ENCODE measurements at regions not wholly inside any gene's neighbourhood (a gene's known extent, or its start where the extent isn't known, plus 50 kb on each side); places are given as distances from the start of the nearest gene placed in this dataset.
A peak's percentile ranks its signal among the peaks of the same experiment; 100 is the strongest.

DNA sequence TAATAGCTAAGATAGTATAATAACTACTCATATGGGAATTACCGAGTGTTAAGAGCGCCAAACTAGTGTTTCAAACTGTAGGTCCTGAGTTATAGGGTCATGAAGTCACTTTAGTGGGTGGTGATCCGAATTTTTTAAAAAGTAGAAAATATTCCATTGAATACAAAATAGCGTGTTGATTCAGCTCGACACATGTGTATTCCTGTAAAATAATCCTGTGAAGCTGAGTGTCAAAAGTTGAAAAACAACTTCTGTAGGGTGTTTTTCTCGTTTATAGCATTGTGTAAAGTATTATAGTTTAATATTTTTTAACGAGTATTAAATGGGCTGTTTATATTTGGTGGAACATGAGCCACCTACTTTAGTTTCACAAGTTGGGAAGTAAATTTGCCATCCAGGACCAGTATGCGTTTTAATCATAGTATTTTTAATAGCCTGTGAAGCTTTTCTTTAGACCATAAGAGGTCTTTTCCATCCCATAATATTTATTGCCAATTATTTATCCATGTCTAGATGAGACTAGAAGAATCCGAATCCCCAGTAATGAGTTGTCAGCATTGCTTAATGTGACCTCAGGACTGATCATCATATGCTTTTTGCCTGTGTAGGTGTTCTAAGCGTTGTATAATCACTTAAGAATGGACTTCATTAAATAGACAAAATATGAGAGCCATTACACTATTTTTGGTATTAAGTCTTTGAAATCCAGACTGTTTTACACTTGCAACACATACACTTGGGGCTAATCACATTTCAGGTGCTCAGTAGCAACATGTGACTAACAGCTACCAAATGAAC is 84.1 kb downstream of the PTPDC1 start:
- peaks cover 0 to under 1% (median 0%) of the 10 kb centered on the region in 5 donors for H3K36me3 ChIP-seq (ENCODE audit: control insufficient read depth in 5 of 5, insufficient read depth in 5 of 5, low read length in 5 of 5)
- H3K4me3 ChIP-seq (ENCODE audit: low read depth in 1 of 5, low read length in 5 of 5), result peak overlapping the region; percentile 77 to 84 (median 82)
- H3K27ac ChIP-seq (ENCODE audit: low read depth, low read length), result peak overlapping the region; percentile 95
- H3K9me3 ChIP-seq (ENCODE audit: control insufficient read depth in 5 of 5, low read length in 5 of 5), result no peaks in the 10 kb centered on the region
- peaks cover 0 to 68% (median 66%) of the 10 kb centered on the region in 5 donors for H3K4me1 ChIP-seq (ENCODE audit: control insufficient read depth in 5 of 5, insufficient read depth in 5 of 5, low read length in 5 of 5)
- H3K27me3 ChIP-seq (ENCODE audit: control insufficient read depth in 5 of 5, insufficient read depth in 4 of 5, low read length in 5 of 5), result no peaks in the 10 kb centered on the region
- peak overlapping the region in 4 of 5 donors; percentile 3 to 92 (median 77) for H3K9ac ChIP-seq (ENCODE audit: low read length in 5 of 5)

DNA sequence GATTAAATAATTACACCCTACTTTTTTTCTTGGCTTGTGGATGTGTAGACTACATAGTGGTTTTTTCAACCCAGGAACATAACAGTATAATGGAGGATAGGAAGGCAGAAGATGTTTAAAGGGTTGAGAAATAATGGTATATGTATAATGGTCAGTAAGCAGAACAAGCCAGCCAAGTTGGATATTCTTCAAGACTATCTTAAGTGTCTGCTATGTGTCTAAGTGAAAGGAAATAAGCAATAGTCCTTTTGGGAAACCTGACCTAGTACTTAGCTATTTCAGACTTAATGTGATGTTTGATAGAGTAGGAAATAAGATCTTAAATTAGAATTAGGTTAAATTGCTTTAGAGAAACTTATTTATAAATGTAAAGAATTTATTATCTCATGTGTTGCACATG is 85.7 kb downstream of the PTPDC1 start:
- H3K27ac ChIP-seq (ENCODE audit: low read depth, low read length), result peak overlapping the region; percentile 95
- H3K4me3 ChIP-seq (ENCODE audit: low read depth in 1 of 5, low read length in 5 of 5), result no peak overlapping the region
- peaks cover 3 to 11% (median 9%) of the 10 kb centered on the region in 5 donors for H3K36me3 ChIP-seq (ENCODE audit: control insufficient read depth in 5 of 5, insufficient read depth in 5 of 5, low read length in 5 of 5)
- H3K27me3 ChIP-seq (ENCODE audit: control insufficient read depth in 5 of 5, insufficient read depth in 4 of 5, low read length in 5 of 5), result no peaks in the 10 kb centered on the region
- H3K4me1 ChIP-seq (ENCODE audit: control insufficient read depth in 5 of 5, insufficient read depth in 5 of 5, low read length in 5 of 5), result peaks cover 0 to 82% (median 80%) of the 10 kb centered on the region in 5 donors
- no peaks in the 10 kb centered on the region for H3K9me3 ChIP-seq (ENCODE audit: control insufficient read depth in 5 of 5, low read length in 5 of 5)
- H3K9ac ChIP-seq (ENCODE audit: low read length in 5 of 5), result peak overlapping the region in 1 of 5 donors; percentile 59

DNA sequence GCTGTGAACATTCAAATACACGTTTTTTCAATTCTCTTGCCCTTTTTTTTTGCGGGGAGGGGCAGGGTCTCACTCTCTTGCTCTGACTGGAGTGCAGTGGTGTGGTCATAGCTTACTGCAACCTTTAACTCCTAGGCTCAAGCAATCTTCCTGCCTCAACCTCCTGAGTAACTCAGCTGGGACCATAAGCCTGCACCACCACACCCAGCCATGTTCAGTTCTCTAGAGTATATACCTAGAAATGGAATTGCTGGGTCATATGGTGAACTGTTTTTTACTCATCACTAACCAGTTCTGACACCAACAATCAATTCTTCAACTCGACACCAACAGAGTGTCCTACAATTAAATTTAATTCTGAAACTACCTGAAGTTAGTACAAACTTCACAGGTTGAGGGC is 85.5 kb upstream of the ZNF169 start:
- H3K27ac ChIP-seq (ENCODE audit: low read depth, low read length), result peak overlapping the region; percentile 19
- H3K4me3 ChIP-seq (ENCODE audit: low read depth in 1 of 5, low read length in 5 of 5), result no peak overlapping the region
- no peak overlapping the region for H3K9ac ChIP-seq (ENCODE audit: low read length in 5 of 5)
- no peaks in the 10 kb centered on the region for H3K27me3 ChIP-seq (ENCODE audit: control insufficient read depth in 5 of 5, insufficient read depth in 4 of 5, low read length in 5 of 5)
- H3K4me1 ChIP-seq (ENCODE audit: control insufficient read depth in 5 of 5, insufficient read depth in 5 of 5, low read length in 5 of 5), result peaks cover 2 to 77% (median 74%) of the 10 kb centered on the region in 5 donors
- H3K36me3 ChIP-seq (ENCODE audit: control insufficient read depth in 5 of 5, insufficient read depth in 5 of 5, low read length in 5 of 5), result peaks cover 19 to 24% (median 22%) of the 10 kb centered on the region in 5 donors
- no peaks in the 10 kb centered on the region for H3K9me3 ChIP-seq (ENCODE audit: control insufficient read depth in 5 of 5, low read length in 5 of 5)

DNA sequence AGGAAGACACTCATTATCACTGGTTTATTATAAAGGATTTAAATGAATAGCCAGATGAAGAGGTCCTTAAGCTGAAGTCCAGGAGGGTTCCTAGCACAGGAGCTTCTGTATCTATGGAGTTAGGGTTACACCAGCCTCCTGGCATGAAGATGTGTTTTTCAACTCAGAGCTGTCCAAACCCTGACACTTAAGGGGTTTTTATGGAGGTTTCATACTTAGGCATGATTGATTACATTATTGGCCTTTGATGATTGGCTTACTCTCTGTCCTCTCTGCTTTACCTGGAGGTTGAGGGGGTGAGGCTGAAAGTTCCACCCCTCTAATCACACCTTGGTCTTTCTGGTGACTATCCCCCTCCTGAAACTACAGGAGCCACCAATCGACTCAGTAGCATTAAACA is 84.9 kb upstream of the ZNF169 start:
- Histone ChIP-seq H3K9ac (ENCODE audit: low read length in 5 of 5) (no peak overlapping the region), H3K9me3 (ENCODE audit: control insufficient read depth in 5 of 5, low read length in 5 of 5) (no peaks in the 10 kb centered on the region), H3K4me3 (ENCODE audit: low read depth in 1 of 5, low read length in 5 of 5) (no peak overlapping the region), H3K4me1 (ENCODE audit: control insufficient read depth in 5 of 5, insufficient read depth in 5 of 5, low read length in 5 of 5) (peaks cover 2 to 72% (median 69%) of the 10 kb centered on the region in 5 donors), H3K27ac (ENCODE audit: low read depth, low read length) (peak overlapping the region; percentile 19), H3K27me3 (ENCODE audit: control insufficient read depth in 5 of 5, insufficient read depth in 4 of 5, low read length in 5 of 5) (no peaks in the 10 kb centered on the region), H3K36me3 (ENCODE audit: control insufficient read depth in 5 of 5, insufficient read depth in 5 of 5, low read length in 5 of 5) (peaks cover 19 to 24% (median 22%) of the 10 kb centered on the region in 5 donors)

DNA sequence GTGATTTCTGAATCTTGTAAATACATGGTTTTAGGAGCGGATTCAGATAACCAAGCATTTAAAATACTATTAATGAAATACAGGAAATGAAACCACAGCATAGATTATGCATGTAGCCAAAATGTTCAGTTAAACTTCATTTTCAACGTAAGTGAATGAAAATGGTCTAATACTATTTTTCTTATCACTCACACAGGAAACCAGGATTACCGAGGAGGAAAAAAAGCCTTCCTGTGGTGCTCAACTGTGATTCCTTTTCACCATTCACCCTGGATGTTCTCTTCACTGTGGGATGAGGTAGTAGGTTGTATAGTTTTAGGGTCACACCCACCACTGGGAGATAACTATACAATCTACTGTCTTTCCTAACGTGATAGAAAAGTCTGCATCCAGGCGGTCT is 83.4 kb upstream of the ZNF169 start:
- H3K36me3 ChIP-seq (ENCODE audit: control insufficient read depth in 5 of 5, insufficient read depth in 5 of 5, low read length in 5 of 5), result peaks cover 21 to 29% (median 24%) of the 10 kb centered on the region in 5 donors
- no peak overlapping the region for H3K9ac ChIP-seq (ENCODE audit: low read length in 5 of 5)
- H3K27ac ChIP-seq (ENCODE audit: low read depth, low read length), result peak overlapping the region; percentile 13
- H3K4me3 ChIP-seq (ENCODE audit: low read depth in 1 of 5, low read length in 5 of 5), result no peak overlapping the region
- no peaks in the 10 kb centered on the region for H3K9me3 ChIP-seq (ENCODE audit: control insufficient read depth in 5 of 5, low read length in 5 of 5)
- H3K4me1 ChIP-seq (ENCODE audit: control insufficient read depth in 5 of 5, insufficient read depth in 5 of 5, low read length in 5 of 5), result peaks cover 2 to 57% (median 54%) of the 10 kb centered on the region in 5 donors
- H3K27me3 ChIP-seq (ENCODE audit: control insufficient read depth in 5 of 5, insufficient read depth in 4 of 5, low read length in 5 of 5), result no peaks in the 10 kb centered on the region

DNA sequence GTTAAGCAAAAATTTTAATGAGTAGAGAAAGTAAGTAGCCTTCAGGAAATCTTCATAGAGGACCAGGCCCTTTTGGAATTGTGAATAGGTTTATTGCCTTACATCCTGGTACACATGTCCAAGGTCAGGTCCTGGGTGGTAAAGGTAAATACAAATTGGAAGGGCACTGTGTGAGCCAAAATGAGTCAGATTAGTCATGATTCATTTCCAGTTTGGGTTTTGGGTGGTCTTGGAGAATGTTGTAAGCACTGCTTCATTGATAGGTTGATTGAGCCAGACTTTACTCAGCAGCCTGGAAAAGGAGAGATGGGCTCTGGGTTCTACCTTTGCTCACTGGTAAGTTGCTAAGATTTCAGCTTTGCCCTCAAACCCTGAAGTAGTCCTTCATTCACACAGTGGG is 82.5 kb upstream of the ZNF169 start:
- Histone ChIP-seq H3K4me1 (ENCODE audit: control insufficient read depth in 5 of 5, insufficient read depth in 5 of 5, low read length in 5 of 5) (peaks cover 2 to 56% (median 49%) of the 10 kb centered on the region in 5 donors), H3K4me3 (ENCODE audit: low read depth in 1 of 5, low read length in 5 of 5) (no peak overlapping the region), H3K27me3 (ENCODE audit: control insufficient read depth in 5 of 5, insufficient read depth in 4 of 5, low read length in 5 of 5) (no peaks in the 10 kb centered on the region), H3K9me3 (ENCODE audit: control insufficient read depth in 5 of 5, low read length in 5 of 5) (no peaks in the 10 kb centered on the region), H3K36me3 (ENCODE audit: control insufficient read depth in 5 of 5, insufficient read depth in 5 of 5, low read length in 5 of 5) (peaks cover 21 to 29% (median 24%) of the 10 kb centered on the region in 5 donors), H3K9ac (ENCODE audit: low read length in 5 of 5) (no peak overlapping the region), H3K27ac (ENCODE audit: low read depth, low read length) (no peak overlapping the region)

DNA sequence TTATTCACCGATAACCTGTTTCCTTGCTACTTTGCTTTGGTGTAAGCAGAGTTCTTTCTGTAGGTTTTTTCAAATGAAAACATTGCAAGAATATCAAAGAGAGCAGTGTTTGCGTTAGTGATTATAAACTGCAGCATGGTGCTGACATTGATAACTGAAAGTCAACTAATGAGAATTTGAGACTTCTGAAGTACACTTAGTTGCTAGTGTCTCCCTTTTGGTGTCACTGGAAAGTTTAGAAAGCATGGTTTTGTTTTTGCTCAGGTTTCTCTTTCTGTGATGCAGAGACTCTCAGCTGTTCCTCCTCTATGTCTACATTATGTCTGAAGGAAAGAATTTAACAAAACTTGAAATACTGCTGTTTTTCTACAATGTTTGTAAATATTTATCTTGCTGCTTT is 80.2 kb upstream of the ZNF169 start:
- H3K36me3 ChIP-seq (ENCODE audit: control insufficient read depth in 5 of 5, insufficient read depth in 5 of 5, low read length in 5 of 5), result peaks cover 22 to 35% (median 26%) of the 10 kb centered on the region in 5 donors
- H3K9ac ChIP-seq (ENCODE audit: low read length in 5 of 5), result no peak overlapping the region
- peaks cover 7 to 49% (median 42%) of the 10 kb centered on the region in 5 donors for H3K4me1 ChIP-seq (ENCODE audit: control insufficient read depth in 5 of 5, insufficient read depth in 5 of 5, low read length in 5 of 5)
- no peak overlapping the region for H3K27ac ChIP-seq (ENCODE audit: low read depth, low read length)
- no peaks in the 10 kb centered on the region for H3K9me3 ChIP-seq (ENCODE audit: control insufficient read depth in 5 of 5, low read length in 5 of 5)
- H3K27me3 ChIP-seq (ENCODE audit: control insufficient read depth in 5 of 5, insufficient read depth in 4 of 5, low read length in 5 of 5), result no peaks in the 10 kb centered on the region
- no peak overlapping the region for H3K4me3 ChIP-seq (ENCODE audit: low read depth in 1 of 5, low read length in 5 of 5)

DNA sequence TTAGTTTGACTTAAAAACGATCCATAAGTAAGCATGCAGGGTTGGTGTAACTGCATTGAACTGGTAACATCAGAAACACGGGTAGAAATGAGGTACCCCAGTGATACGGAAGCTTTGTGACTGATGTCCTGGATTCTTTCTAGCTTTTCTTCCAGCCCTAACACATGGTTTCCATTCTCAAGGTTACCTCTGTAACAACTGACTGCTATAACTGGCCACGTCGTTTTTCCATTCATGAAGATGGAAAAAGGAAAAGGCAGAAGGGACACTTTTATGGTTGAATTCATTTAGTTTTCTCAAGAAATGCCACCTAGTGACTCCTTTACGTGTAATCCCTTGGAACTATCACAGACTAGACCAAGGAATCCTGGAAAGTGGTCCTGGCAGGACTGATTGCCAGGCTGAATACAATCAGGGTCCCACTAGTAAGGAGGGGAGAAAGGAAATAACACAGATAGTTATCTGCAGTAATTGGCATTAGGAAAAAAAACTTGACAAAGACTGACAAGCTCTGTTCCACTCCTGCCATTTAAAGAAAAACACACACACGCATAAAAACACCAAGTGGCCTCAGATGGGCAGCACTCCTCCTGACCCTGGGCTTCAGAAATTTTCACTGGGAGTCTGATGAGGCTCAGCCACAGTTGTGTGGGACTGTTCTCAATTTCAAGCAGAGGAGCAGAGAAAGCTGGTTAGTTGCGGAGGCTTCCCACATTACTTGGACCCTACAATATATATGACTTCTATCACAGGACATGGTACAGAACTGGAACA is 77.5 kb upstream of the ZNF169 start:
- H3K4me1 ChIP-seq (ENCODE audit: control insufficient read depth in 5 of 5, insufficient read depth in 5 of 5, low read length in 5 of 5), result peaks cover 5 to 23% (median 20%) of the 10 kb centered on the region in 5 donors
- no peaks in the 10 kb centered on the region for H3K9me3 ChIP-seq (ENCODE audit: control insufficient read depth in 5 of 5, low read length in 5 of 5)
- peak overlapping the region; percentile 4 for H3K27ac ChIP-seq (ENCODE audit: low read depth, low read length)
- no peak overlapping the region for H3K9ac ChIP-seq (ENCODE audit: low read length in 5 of 5)
- H3K36me3 ChIP-seq (ENCODE audit: control insufficient read depth in 5 of 5, insufficient read depth in 5 of 5, low read length in 5 of 5), result peaks cover 13 to 28% (median 25%) of the 10 kb centered on the region in 5 donors
- no peak overlapping the region for H3K4me3 ChIP-seq (ENCODE audit: low read depth in 1 of 5, low read length in 5 of 5)
- no peaks in the 10 kb centered on the region for H3K27me3 ChIP-seq (ENCODE audit: control insufficient read depth in 5 of 5, insufficient read depth in 4 of 5, low read length in 5 of 5)

DNA sequence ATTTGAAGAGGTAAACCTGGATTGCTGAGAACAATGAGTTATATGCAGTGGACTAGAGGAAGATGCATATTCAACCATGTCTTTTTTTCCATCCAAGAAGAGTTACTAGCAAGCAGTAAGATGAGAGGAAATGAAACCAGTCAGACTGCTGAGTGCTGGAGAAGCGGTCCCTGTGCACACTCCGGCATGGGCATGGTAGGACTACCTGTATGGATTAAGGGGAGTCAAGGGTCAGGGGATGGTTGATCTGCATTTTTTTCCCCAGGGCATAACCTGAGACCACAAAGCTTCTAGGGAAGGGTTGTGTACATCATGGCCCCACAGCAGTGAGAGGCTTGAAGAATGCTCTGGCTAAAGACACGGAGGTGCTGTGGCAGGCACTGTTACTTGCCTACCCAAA is 76.6 kb upstream of the ZNF169 start:
- Histone ChIP-seq H3K9me3 (ENCODE audit: control insufficient read depth in 5 of 5, low read length in 5 of 5) (no peaks in the 10 kb centered on the region), H3K9ac (ENCODE audit: low read length in 5 of 5) (no peak overlapping the region), H3K4me1 (ENCODE audit: control insufficient read depth in 5 of 5, insufficient read depth in 5 of 5, low read length in 5 of 5) (peaks cover 5 to 21% (median 20%) of the 10 kb centered on the region in 5 donors), H3K36me3 (ENCODE audit: control insufficient read depth in 5 of 5, insufficient read depth in 5 of 5, low read length in 5 of 5) (peaks cover 4 to 21% (median 18%) of the 10 kb centered on the region in 5 donors), H3K27ac (ENCODE audit: low read depth, low read length) (no peak overlapping the region), H3K4me3 (ENCODE audit: low read depth in 1 of 5, low read length in 5 of 5) (peak overlapping the region in 1 of 5 donors; percentile 12), H3K27me3 (ENCODE audit: control insufficient read depth in 5 of 5, insufficient read depth in 4 of 5, low read length in 5 of 5) (no peaks in the 10 kb centered on the region)
